ENCODE measurements at regions not wholly inside any gene's neighbourhood (a gene's known extent, or its start where the extent isn't known, plus 50 kb on each side); places are given as distances from the start of the nearest gene placed in this dataset.

- H3K9me2 ChIP-seq (ENCODE audit: insufficient read depth): no peaks in the 10 kb centered on the region
- H3K4me3 ChIP-seq: no peak overlapping the region
- H3K36me3 ChIP-seq (ENCODE audit: insufficient read depth): no peaks in the 10 kb centered on the region
- H3F3A ChIP-seq (replicated peaks; ENCODE audit: low read depth): no peaks in the 10 kb centered on the region
- TF ChIP-seq STAT1 (IDR thresholded peaks at IDR 0.05; ENCODE audit: unreplicated experiment) (no peak), EZH2phosphoT487 (IDR thresholded peaks at IDR 0.05; ENCODE audit: unreplicated experiment) (no peak), CREB1 (CRISPR knock-in tag; IDR thresholded peaks at IDR 0.05; ENCODE audit: low read depth) (no peak), NANOG (IDR thresholded peaks at IDR 0.05; ENCODE audit: borderline replicate concordance) (no peak), ETS1 (IDR thresholded peaks at IDR 0.05) (no peak), ZNF114 (CRISPR knock-in tag; IDR thresholded peaks at IDR 0.05) (no peak), POLR2AphosphoS5 (IDR thresholded peaks at IDR 0.05; ENCODE audit: low read depth) (no peak), ZNF331 (CRISPR knock-in tag; IDR thresholded peaks at IDR 0.05; ENCODE audit: low read depth) (no peak), EZH2 (IDR thresholded peaks at IDR 0.05; ENCODE audit: low read depth, unreplicated experiment) (no peak), REST (IDR thresholded peaks at IDR 0.05; ENCODE audit: unreplicated experiment) (no peak), JUNB (IDR thresholded peaks at IDR 0.05; ENCODE audit: unreplicated experiment) (no peak)
- TF ChIP-seq, protein P1, sequence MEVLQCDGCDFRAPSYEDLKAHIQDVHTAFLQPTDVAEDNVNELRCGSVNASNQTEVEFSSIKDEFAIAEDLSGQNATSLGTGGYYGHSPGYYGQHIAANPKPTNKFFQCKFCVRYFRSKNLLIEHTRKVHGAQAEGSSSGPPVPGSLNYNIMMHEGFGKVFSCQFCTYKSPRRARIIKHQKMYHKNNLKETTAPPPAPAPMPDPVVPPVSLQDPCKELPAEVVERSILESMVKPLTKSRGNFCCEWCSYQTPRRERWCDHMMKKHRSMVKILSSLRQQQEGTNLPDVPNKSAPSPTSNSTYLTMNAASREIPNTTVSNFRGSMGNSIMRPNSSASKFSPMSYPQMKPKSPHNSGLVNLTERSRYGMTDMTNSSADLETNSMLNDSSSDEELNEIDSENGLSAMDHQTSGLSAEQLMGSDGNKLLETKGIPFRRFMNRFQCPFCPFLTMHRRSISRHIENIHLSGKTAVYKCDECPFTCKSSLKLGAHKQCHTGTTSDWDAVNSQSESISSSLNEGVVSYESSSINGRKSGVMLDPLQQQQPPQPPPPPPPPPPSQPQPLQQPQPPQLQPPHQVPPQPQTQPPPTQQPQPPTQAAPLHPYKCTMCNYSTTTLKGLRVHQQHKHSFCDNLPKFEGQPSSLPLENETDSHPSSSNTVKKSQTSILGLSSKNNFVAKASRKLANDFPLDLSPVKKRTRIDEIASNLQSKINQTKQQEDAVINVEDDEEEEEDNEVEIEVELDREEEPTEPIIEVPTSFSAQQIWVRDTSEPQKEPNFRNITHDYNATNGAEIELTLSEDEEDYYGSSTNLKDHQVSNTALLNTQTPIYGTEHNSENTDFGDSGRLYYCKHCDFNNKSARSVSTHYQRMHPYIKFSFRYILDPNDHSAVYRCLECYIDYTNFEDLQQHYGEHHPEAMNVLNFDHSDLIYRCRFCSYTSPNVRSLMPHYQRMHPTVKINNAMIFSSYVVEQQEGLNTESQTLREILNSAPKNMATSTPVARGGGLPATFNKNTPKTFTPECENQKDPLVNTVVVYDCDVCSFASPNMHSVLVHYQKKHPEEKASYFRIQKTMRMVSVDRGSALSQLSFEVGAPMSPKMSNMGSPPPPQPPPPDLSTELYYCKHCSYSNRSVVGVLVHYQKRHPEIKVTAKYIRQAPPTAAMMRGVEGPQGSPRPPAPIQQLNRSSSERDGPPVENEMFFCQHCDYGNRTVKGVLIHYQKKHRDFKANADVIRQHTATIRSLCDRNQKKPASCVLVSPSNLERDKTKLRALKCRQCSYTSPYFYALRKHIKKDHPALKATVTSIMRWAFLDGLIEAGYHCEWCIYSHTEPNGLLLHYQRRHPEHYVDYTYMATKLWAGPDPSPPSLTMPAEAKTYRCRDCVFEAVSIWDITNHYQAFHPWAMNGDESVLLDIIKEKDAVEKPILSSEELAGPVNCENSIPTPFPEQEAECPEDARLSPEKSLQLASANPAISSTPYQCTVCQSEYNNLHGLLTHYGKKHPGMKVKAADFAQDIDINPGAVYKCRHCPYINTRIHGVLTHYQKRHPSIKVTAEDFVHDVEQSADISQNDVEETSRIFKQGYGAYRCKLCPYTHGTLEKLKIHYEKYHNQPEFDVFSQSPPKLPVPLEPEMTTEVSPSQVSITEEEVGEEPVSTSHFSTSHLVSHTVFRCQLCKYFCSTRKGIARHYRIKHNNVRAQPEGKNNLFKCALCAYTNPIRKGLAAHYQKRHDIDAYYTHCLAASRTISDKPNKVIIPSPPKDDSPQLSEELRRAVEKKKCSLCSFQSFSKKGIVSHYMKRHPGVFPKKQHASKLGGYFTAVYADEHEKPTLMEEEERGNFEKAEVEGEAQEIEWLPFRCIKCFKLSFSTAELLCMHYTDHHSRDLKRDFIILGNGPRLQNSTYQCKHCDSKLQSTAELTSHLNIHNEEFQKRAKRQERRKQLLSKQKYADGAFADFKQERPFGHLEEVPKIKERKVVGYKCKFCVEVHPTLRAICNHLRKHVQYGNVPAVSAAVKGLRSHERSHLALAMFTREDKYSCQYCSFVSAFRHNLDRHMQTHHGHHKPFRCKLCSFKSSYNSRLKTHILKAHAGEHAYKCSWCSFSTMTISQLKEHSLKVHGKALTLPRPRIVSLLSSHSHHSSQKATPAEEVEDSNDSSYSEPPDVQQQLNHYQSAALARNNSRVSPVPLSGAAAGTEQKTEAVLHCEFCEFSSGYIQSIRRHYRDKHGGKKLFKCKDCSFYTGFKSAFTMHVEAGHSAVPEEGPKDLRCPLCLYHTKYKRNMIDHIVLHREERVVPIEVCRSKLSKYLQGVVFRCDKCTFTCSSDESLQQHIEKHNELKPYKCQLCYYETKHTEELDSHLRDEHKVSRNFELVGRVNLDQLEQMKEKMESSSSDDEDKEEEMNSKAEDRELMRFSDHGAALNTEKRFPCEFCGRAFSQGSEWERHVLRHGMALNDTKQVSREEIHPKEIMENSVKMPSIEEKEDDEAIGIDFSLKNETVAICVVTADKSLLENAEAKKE (CRISPR knock-in tag; IDR thresholded peaks at IDR 0.05): no peak
- TF ChIP-seq, protein P2, sequence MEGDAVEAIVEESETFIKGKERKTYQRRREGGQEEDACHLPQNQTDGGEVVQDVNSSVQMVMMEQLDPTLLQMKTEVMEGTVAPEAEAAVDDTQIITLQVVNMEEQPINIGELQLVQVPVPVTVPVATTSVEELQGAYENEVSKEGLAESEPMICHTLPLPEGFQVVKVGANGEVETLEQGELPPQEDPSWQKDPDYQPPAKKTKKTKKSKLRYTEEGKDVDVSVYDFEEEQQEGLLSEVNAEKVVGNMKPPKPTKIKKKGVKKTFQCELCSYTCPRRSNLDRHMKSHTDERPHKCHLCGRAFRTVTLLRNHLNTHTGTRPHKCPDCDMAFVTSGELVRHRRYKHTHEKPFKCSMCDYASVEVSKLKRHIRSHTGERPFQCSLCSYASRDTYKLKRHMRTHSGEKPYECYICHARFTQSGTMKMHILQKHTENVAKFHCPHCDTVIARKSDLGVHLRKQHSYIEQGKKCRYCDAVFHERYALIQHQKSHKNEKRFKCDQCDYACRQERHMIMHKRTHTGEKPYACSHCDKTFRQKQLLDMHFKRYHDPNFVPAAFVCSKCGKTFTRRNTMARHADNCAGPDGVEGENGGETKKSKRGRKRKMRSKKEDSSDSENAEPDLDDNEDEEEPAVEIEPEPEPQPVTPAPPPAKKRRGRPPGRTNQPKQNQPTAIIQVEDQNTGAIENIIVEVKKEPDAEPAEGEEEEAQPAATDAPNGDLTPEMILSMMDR (conservative IDR thresholded peaks at IDR 0.05; ENCODE audit: low read depth in 2 of 2): no peak
- Mint-ChIP-seq H3K27ac (no peak overlapping the region), H3K36me3 (ENCODE audit: low read depth) (no peaks in the 10 kb centered on the region), H3K4me1 (peaks cover 18% of the 10 kb centered on the region), H3K9me3 (no peaks in the 10 kb centered on the region; the same call in 2 of the 3 replicates), H3K4me3 (no peak overlapping the region), H3K27me3 (ENCODE audit: insufficient read depth, low read depth, poor library complexity) (peaks cover 2% of the 10 kb centered on the region)
- no peak for DNase-seq (ENCODE audit: low spot score)
- H3K27ac ChIP-seq (ENCODE audit: low read depth): no peak overlapping the region
- H3K4me2 ChIP-seq: no peak overlapping the region
- H4K20me1 ChIP-seq (replicated peaks; ENCODE audit: insufficient read depth): no peaks in the 10 kb centered on the region
- ATAC-seq: no peak
- H2AFZ ChIP-seq: no peak overlapping the region
- no peaks in the 10 kb centered on the region for H3K27me3 ChIP-seq (ENCODE audit: insufficient read depth)
- no peaks in the 10 kb centered on the region for H3K79me2 ChIP-seq (replicated peaks; ENCODE audit: insufficient read depth)
- peaks cover 17% of the 10 kb centered on the region for H3K4me1 ChIP-seq (ENCODE audit: insufficient read depth)
Measured at GRCh38 chr13:30034458-30034795, 184.0 kb upstream of the UBL3 start.

Data from GM23338 (cell line).